LNCaP clone FGC (cell line): ENCODE measurements at regions not wholly inside any gene's neighbourhood (a gene's known extent, or its start where the extent isn't known, plus 50 kb on each side); places are given as distances from the start of the nearest gene placed in this dataset.

Experiments
- DNase-seq: peaks from one replicate; pipeline ENCODE4 v3.0.0-alpha.2; 2011; ENCODE audit warnings: low read depth
- H3K4me3 ChIP-seq: 2 replicates; pipeline ENCODE4 v1.5.1; 2011; ENCODE audit warnings: mild to moderate bottlenecking, low read depth, low read length, control low read depth
- CTCF ChIP-seq: IDR thresholded peaks from 2 replicates; pipeline ENCODE4 v1.5.1; 2012; ENCODE audit warnings: mild to moderate bottlenecking; ENCODE audit not compliant: control insufficient read depth, insufficient read depth; ENCODE audit errors: extremely low read depth

- no peak for DNase-seq
- H3K4me3 ChIP-seq: no peak overlapping the region
- TF ChIP-seq CTCF: no peak
Observed at GRCh38 chr13:88417801-88418200, 746.6 kb downstream of the SLITRK5 start.

- TF ChIP-seq CTCF: no peak
- no peak overlapping the region for H3K4me3 ChIP-seq
- DNase-seq: no peak
Observed at GRCh38 chr13:88424463-88424862, 753.3 kb downstream of the SLITRK5 start.

GRCh38 chr13:88426661-88427060, 755.5 kb downstream of the SLITRK5 start:
- no peak for DNase-seq
- H3K4me3 ChIP-seq: no peak overlapping the region
- no peak for TF ChIP-seq CTCF

- TF ChIP-seq CTCF: no peak
- H3K4me3 ChIP-seq: no peak overlapping the region
- DNase-seq: no peak
Observed at GRCh38 chr13:88429862-88430261, 758.7 kb downstream of the SLITRK5 start.

- no peak for DNase-seq
- TF ChIP-seq CTCF: no peak
- no peak overlapping the region for H3K4me3 ChIP-seq
Observed at GRCh38 chr13:88434953-88435352, 763.8 kb downstream of the SLITRK5 start.

- H3K4me3 ChIP-seq: no peak overlapping the region
- DNase-seq: no peak
- no peak for TF ChIP-seq CTCF
Observed at GRCh38 chr13:88436974-88437373, 765.8 kb downstream of the SLITRK5 start.

GRCh38 chr13:88450515-88450914, 779.3 kb downstream of the SLITRK5 start:
- no peak for TF ChIP-seq CTCF
- no peak for DNase-seq
- H3K4me3 ChIP-seq: no peak overlapping the region
